GM19099 (cell line): ENCODE measurements at regions not wholly inside any gene's neighbourhood (a gene's known extent, or its start where the extent isn't known, plus 50 kb on each side); places are given as distances from the start of the nearest gene placed in this dataset.

Experiments
- POLR2A ChIP-seq: IDR thresholded peaks from 3 replicates; pipeline ENCODE4 v1.6.1; 2011; ENCODE audit warnings: low read depth; ENCODE audit not compliant: insufficient read length; ENCODE audit errors: extremely low read depth

- no peak for TF ChIP-seq POLR2A
These were observed 204.4 kb upstream of the LINGO1 start for GRCh38 chr15:77836906-77837648.

GRCh38 chr15:77836121-77836692 is 203.5 kb upstream of the LINGO1 start:
- TF ChIP-seq POLR2A = no peak

- no peak for TF ChIP-seq POLR2A
These were observed 201.7 kb upstream of the LINGO1 start for GRCh38 chr15:77834276-77834990.

GRCh38 chr15:77832874-77833273 is 200.2 kb upstream of the LINGO1 start:
- TF ChIP-seq POLR2A = no peak

- TF ChIP-seq POLR2A = no peak
These were observed 199.3 kb upstream of the LINGO1 start for GRCh38 chr15:77831986-77832385.

GRCh38 chr15:77830051-77830468 is 197.3 kb upstream of the LINGO1 start:
- no peak for TF ChIP-seq POLR2A

- TF ChIP-seq POLR2A = no peak
These were observed 195.1 kb upstream of the LINGO1 start for GRCh38 chr15:77827860-77828259.

GRCh38 chr15:77826006-77826695 is 193.4 kb upstream of the LINGO1 start:
- TF ChIP-seq POLR2A = no peak

- TF ChIP-seq POLR2A = no peak
These were observed 192.8 kb upstream of the LINGO1 start for GRCh38 chr15:77825546-77825945.

- no peak for TF ChIP-seq POLR2A
These were observed 192.5 kb upstream of the LINGO1 start for GRCh38 chr15:77825252-77825542.

- no peak for TF ChIP-seq POLR2A
These were observed 191.9 kb upstream of the LINGO1 start for GRCh38 chr15:77824361-77825251.

GRCh38 chr15:77823736-77824135 is 191.0 kb upstream of the LINGO1 start:
- no peak for TF ChIP-seq POLR2A

- TF ChIP-seq POLR2A = no peak
These were observed 190.0 kb upstream of the LINGO1 start for GRCh38 chr15:77822631-77823230.

GRCh38 chr15:77821959-77822256 is 189.2 kb upstream of the LINGO1 start:
- no peak for TF ChIP-seq POLR2A
